PC-3 (cell line): ENCODE measurements at regions not wholly inside any gene's neighbourhood (a gene's known extent, or its start where the extent isn't known, plus 50 kb on each side); places are given as distances from the start of the nearest gene placed in this dataset.

Experiments
- ATAC-seq: fragments of 200-7000 bp; cut with Tn5 transposase; 2 replicates; pipeline ENCODE4 v1.9.1; 2020; ENCODE audit warnings: mild to moderate bottlenecking, moderate library complexity
- BruUV-seq: library from RNA; stranded (reverse); fragments of 400-500 nt; replicated peaks from 2 replicates; lab custom pipeline; 2021; lab: Mats Ljungman, UMichigan
- CTCF ChIA-PET: fragments of 300-600 bp; sonication (Branson Sonifier 250); formaldehyde crosslinking; loops from one replicate; lab custom pipeline; 2022; ENCODE audit warnings: antibody characterized with exemption; lab: Charles Lee
- POLR2A ChIA-PET: fragments of 300-600 bp; sonication (Branson Sonifier 250); formaldehyde crosslinking; loops from one replicate; lab custom pipeline; 2022; ENCODE audit warnings: antibody characterized with exemption; ENCODE audit not compliant: unreplicated experiment; lab: Charles Lee
- DNase-seq: peaks from one replicate; pipeline ENCODE4 v3.0.0-alpha.2; 2015
- H2AFZ ChIP-seq: fragments of 300-600 bp; sonication (generic); 2 replicates; pipeline ENCODE4 v1.6.0; 2016; ENCODE audit warnings: antibody characterized with exemption, low read length
- H3F3A ChIP-seq: fragments of 300-600 bp; sonication (generic); one replicate; pipeline ENCODE4 v1.6.0; 2017; ENCODE audit warnings: antibody characterized with exemption, low read length, control low read depth, mild to moderate bottlenecking; ENCODE audit not compliant: unreplicated experiment
- H3K27ac ChIP-seq: fragments of 300-600 bp; sonication (generic); 2 replicates; pipeline ENCODE4 v1.5.1; 2016; ENCODE audit warnings: mild to moderate bottlenecking, low read length
- H3K27me3 ChIP-seq: fragments of 300-600 bp; sonication (generic); 2 replicates; pipeline ENCODE4 v1.6.1; 2016; ENCODE audit warnings: low read length, mixed read lengths
- H3K36me3 ChIP-seq: fragments of 300-600 bp; sonication (generic); 2 replicates; pipeline ENCODE4 v1.6.1; 2016; ENCODE audit warnings: low read depth, mixed run types, low read length, mixed read lengths
- H3K4me1 ChIP-seq: fragments of 300-600 bp; sonication (generic); 2 replicates; pipeline ENCODE4 v1.5.1; 2016; ENCODE audit warnings: low read length; ENCODE audit not compliant: insufficient read depth
- H3K4me2 ChIP-seq: fragments of 300-600 bp; sonication (generic); 2 replicates; pipeline ENCODE4 v1.6.0; 2016; ENCODE audit warnings: low read length
- H3K4me3 ChIP-seq: fragments of 300-600 bp; sonication (generic); 2 replicates; pipeline ENCODE4 v1.5.1; 2016; ENCODE audit warnings: mild to moderate bottlenecking, low read length, mixed read lengths
- H3K79me2 ChIP-seq: fragments of 300-600 bp; sonication (generic); 2 replicates; pipeline ENCODE4 v1.6.1; 2017; ENCODE audit warnings: low read length, mixed read lengths
- H3K9ac ChIP-seq: fragments of 300-600 bp; sonication (generic); 2 replicates; pipeline ENCODE4 v1.6.0; 2016; ENCODE audit warnings: mild to moderate bottlenecking, low read length
- H3K9me2 ChIP-seq: fragments of 300-600 bp; sonication (generic); replicated peaks from 2 replicates; pipeline ENCODE4 v1.6.1; 2016; ENCODE audit warnings: mixed run types, low read length, mixed read lengths
- H3K9me3 ChIP-seq: fragments of 300-600 bp; sonication (generic); 2 replicates; pipeline ENCODE4 v1.6.1; 2016; ENCODE audit warnings: low read length, mixed read lengths
- H4K20me1 ChIP-seq: fragments of 300-600 bp; sonication (generic); 2 replicates; pipeline ENCODE4 v1.6.1; 2016; ENCODE audit warnings: low read length, mixed read lengths
- EZH2 ChIP-seq: fragments of 300-600 bp; sonication (generic); IDR thresholded peaks from one replicate; pipeline ENCODE4 v1.6.1; 2017; ENCODE audit warnings: antibody characterized with exemption, mild to moderate bottlenecking, low read length; ENCODE audit not compliant: unreplicated experiment
- EZH2phosphoT487 ChIP-seq: fragments of 300-600 bp; sonication (generic); IDR thresholded peaks from 2 replicates; pipeline ENCODE4 v1.6.1; 2018; ENCODE audit warnings: mild to moderate bottlenecking, antibody characterized with exemption, low read length, borderline replicate concordance
- intact Hi-C: fragments of 100-400 bp; cut with micrococcal nuclease; formaldehyde crosslinking; loops from 2 replicates; pipeline ENCODE4 v1.9.0; 2023
- TF ChIP-seq, protein P1 (sequence below): fragments of 300-600 bp; sonication (generic); conservative IDR thresholded peaks from 2 replicates; pipeline ENCODE4 v1.5.1; 2017; ENCODE audit warnings: antibody characterized with exemption, low read depth, mild to moderate bottlenecking, low read length

DNA sequence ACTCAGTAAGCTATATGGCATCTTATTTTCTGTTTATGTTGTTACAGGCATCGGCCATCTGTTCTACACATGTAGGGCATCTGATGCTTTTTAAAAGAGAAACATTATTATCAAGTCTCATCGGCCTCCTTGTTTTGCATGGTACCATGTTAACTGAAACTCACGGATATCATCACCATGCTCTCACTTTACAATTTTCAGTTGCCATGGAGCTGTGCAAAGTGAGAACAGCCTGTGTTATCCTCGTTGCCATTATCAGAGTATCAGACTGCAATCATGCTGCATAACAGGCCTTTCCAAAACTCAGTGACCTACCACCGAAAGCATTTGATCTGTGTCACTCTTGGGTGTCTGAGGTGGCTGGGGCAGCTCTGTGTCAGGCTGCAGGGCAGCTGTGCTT lies 110.3 kb downstream of the C17orf67 start:
- CTCF ChIA-PET: no interaction called here
- H3K27me3 ChIP-seq: no peaks in the 10 kb centered on the region

DNA sequence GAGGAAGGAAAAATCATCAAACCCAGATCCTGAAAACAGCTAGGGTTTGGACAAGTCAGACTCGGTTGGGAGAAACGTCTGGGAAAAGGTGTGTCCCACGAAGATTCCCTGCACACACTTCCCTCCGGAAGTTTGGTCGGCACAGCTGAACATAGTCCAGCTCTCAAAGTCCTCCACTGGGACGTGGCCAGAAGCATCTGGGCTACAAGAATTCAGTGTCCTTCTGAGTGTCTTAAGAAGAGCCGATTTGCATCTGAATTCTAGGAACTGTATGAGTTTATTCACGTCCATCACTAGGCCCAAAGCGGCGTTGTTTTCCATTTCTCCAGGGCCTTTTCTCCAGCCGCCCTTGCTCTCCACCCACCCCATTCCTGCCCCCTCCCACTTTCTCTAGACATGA lies 109.1 kb downstream of the C17orf67 start:
- H3K36me3 ChIP-seq: no peaks in the 10 kb centered on the region
- H3K27ac ChIP-seq: no peak overlapping the region
- no peak overlapping the region for H3K4me2 ChIP-seq
- H3F3A ChIP-seq: no peaks in the 10 kb centered on the region
- no peak for TF ChIP-seq EZH2phosphoT487
- no peak for TF ChIP-seq EZH2
- TF ChIP-seq, protein P1, sequence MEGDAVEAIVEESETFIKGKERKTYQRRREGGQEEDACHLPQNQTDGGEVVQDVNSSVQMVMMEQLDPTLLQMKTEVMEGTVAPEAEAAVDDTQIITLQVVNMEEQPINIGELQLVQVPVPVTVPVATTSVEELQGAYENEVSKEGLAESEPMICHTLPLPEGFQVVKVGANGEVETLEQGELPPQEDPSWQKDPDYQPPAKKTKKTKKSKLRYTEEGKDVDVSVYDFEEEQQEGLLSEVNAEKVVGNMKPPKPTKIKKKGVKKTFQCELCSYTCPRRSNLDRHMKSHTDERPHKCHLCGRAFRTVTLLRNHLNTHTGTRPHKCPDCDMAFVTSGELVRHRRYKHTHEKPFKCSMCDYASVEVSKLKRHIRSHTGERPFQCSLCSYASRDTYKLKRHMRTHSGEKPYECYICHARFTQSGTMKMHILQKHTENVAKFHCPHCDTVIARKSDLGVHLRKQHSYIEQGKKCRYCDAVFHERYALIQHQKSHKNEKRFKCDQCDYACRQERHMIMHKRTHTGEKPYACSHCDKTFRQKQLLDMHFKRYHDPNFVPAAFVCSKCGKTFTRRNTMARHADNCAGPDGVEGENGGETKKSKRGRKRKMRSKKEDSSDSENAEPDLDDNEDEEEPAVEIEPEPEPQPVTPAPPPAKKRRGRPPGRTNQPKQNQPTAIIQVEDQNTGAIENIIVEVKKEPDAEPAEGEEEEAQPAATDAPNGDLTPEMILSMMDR: no peak
- no peak overlapping the region for H3K4me3 ChIP-seq
- ChIA-PET POLR2A (no interaction called here), CTCF (no interaction called here)
- H3K9me2 ChIP-seq: no peaks in the 10 kb centered on the region
- no peaks in the 10 kb centered on the region for H3K4me1 ChIP-seq
- no peaks in the 10 kb centered on the region for H3K27me3 ChIP-seq
- DNase-seq (no peak), ATAC-seq (no peak)
- H3K9me3 ChIP-seq: no peaks in the 10 kb centered on the region
- H3K9ac ChIP-seq: no peak overlapping the region
- no TSS peak for BruUV-seq
- H4K20me1 ChIP-seq: no peaks in the 10 kb centered on the region
- H3K79me2 ChIP-seq: no peaks in the 10 kb centered on the region
- H2AFZ ChIP-seq: no peak overlapping the region
- intact Hi-C loops: no loop called here

More for the DNA sequence above, 110.3 kb downstream of the C17orf67 start:
- Histone ChIP-seq H4K20me1 (no peaks in the 10 kb centered on the region), H3K9me3 (no peaks in the 10 kb centered on the region), H3K9me2 (no peaks in the 10 kb centered on the region), H3K9ac (no peak overlapping the region), H3F3A (no peaks in the 10 kb centered on the region), H3K36me3 (no peaks in the 10 kb centered on the region), H3K4me3 (no peak overlapping the region), H2AFZ (no peak overlapping the region), H3K4me1 (no peaks in the 10 kb centered on the region), H3K27ac (no peak overlapping the region), H3K79me2 (no peaks in the 10 kb centered on the region), H3K4me2 (no peak overlapping the region)
- intact Hi-C loops: no loop called here
- no peak for TF ChIP-seq EZH2
- no peak for TF ChIP-seq EZH2phosphoT487
- TF ChIP-seq, protein P1: no peak
- DNase-seq: no peak
- no peak for ATAC-seq
- POLR2A ChIA-PET: no interaction called here
- no TSS peak for BruUV-seq

DNA sequence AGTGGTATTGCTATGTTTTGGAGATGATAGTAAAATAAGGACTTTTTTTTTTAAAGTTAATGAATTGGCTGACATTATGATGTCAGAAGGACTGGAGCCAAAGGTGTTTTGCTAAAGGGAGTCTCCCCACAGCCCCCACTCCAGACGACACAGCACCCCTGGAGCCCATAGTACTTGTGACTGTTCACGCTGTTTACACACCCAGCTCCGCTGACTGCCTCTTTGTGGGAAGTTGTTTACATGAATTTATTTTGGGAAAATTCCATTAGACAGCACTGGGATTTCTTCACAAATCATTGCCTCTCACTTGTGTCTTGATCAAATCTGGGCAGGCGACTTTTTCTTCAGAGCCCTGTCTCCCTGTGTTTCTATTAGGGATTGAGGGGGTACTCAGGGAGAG lies 108.6 kb downstream of the C17orf67 start:
- Histone ChIP-seq H3K9ac (no peak overlapping the region), H3K27ac (no peak overlapping the region), H3K79me2 (no peaks in the 10 kb centered on the region), H3K4me2 (no peak overlapping the region), H3K4me1 (no peaks in the 10 kb centered on the region), H3K9me3 (no peaks in the 10 kb centered on the region), H4K20me1 (no peaks in the 10 kb centered on the region), H3K9me2 (no peaks in the 10 kb centered on the region), H3K36me3 (no peaks in the 10 kb centered on the region), H3K27me3 (no peaks in the 10 kb centered on the region), H3K4me3 (no peak overlapping the region), H3F3A (no peaks in the 10 kb centered on the region), H2AFZ (no peak overlapping the region)
- DNase-seq (no peak), ATAC-seq (no peak)
- CTCF ChIA-PET: no interaction called here
- intact Hi-C loops: no loop called here
- POLR2A ChIA-PET: no interaction called here
- TF ChIP-seq, protein P1: no peak
- TF ChIP-seq EZH2: no peak
- BruUV-seq: no TSS peak
